Endothelial cell of umbilical vein (primary cell): ENCODE measurements at regions not wholly inside any gene's neighbourhood (a gene's known extent, or its start where the extent isn't known, plus 50 kb on each side); places are given as distances from the start of the nearest gene placed in this dataset.

Source experiments
- BruUV-seq: library from RNA; stranded (reverse); fragments of 400-500 nt; replicated peaks from 2 replicates; lab custom pipeline; 2021; lab: Mats Ljungman, UMichigan
- CTCF ChIA-PET: fragments of 300-600, 350-600 bp; sonication (Branson Sonifier 250); formaldehyde crosslinking; loops from one replicate; lab custom pipeline; 2021; ENCODE audit warnings: antibody characterized with exemption, inconsistent platforms; lab: Charles Lee
- POLR2A ChIA-PET: fragments of 300-600, 350-600 bp; sonication (Branson Sonifier 250); formaldehyde crosslinking; loops from one replicate; lab custom pipeline; 2021; ENCODE audit warnings: antibody characterized with exemption, inconsistent platforms; lab: Charles Lee
- DNase-seq: peaks from one replicate; pipeline ENCODE4 v3.0.0-alpha.2; 2011; ENCODE audit warnings: low read depth, low spot score
- FAIRE-seq: peaks from 2 replicates; lab custom pipeline; 2011; peaks lifted over from hg19 to GRCh38; lab: Jason Lieb, UNC
- H2AFZ ChIP-seq: 2 replicates; pipeline ENCODE4 v1.6.0; 2012; ENCODE audit warnings: low read depth, low read length, control low read depth, inconsistent platforms
- H3K27ac ChIP-seq: 2 replicates; pipeline ENCODE4 v1.5.1; 2011; ENCODE audit warnings: low read depth, mild to moderate bottlenecking, control low read depth, low read length, moderate library complexity; ENCODE audit not compliant: insufficient read depth
- H3K27me3 ChIP-seq, 2 experiments: 2 replicates each; pipeline versions ENCODE4 v1.6.0 to v1.6.1; 2011; ENCODE audit warnings: low read length in 2 of 2, mixed read lengths in 1 of 2; ENCODE audit not compliant: control insufficient read depth in 2 of 2, insufficient read depth in 2 of 2
- H3K36me3 ChIP-seq, 2 experiments: 2 replicates in 1 of 2; 3 replicates in 1 of 2; pipeline ENCODE4 v1.5.1; 2011; ENCODE audit warnings: low read length in 2 of 2, mild to moderate bottlenecking in 1 of 2, moderate library complexity in 1 of 2; ENCODE audit not compliant: control insufficient read depth in 2 of 2, insufficient read depth in 2 of 2; ENCODE audit errors: extremely low read depth in 1 of 2
- H3K4me1 ChIP-seq: 3 replicates; pipeline ENCODE4 v1.5.1; 2011; ENCODE audit warnings: mild to moderate bottlenecking, low read length; ENCODE audit not compliant: control insufficient read depth, insufficient read depth; ENCODE audit errors: extremely low read depth
- H3K4me2 ChIP-seq: 2 replicates; pipeline ENCODE4 v1.6.1; 2011; ENCODE audit warnings: low read length, control low read depth, mixed read lengths; ENCODE audit not compliant: insufficient read depth
- H3K4me3 ChIP-seq, 3 experiments: fragments of 200-600 bp in 1 of 3; sonication (generic), shearing (Covaris generic) in 1 of 3; replicated peaks in 1 of 3; 2 replicates each; pipeline ENCODE4 v1.5.1; 2011 to 2016; ENCODE audit warnings: control low read depth in 3 of 3, low read length in 3 of 3, mild to moderate bottlenecking in 2 of 3, inconsistent platforms in 1 of 3, low read depth in 1 of 3, moderate library complexity in 1 of 3; ENCODE audit not compliant: insufficient read depth in 1 of 3
- H3K79me2 ChIP-seq: 2 replicates; pipeline ENCODE4 v1.6.0; 2012; ENCODE audit warnings: low read length, inconsistent platforms; ENCODE audit not compliant: control insufficient read depth, insufficient read depth
- H3K9ac ChIP-seq: replicated peaks from 2 replicates; pipeline ENCODE3; 2011; ENCODE audit warnings: low read length, control low read depth; ENCODE audit not compliant: insufficient read depth; ENCODE audit errors: extremely low read depth
- H3K9me1 ChIP-seq: replicated peaks from 3 replicates; pipeline ENCODE4 v1.6.0; 2011; ENCODE audit warnings: mild to moderate bottlenecking, low read length; ENCODE audit not compliant: control insufficient read depth, insufficient read depth; ENCODE audit errors: extremely low read depth
- H3K9me3 ChIP-seq: replicated peaks from 2 replicates; pipeline ENCODE4 v1.5.1; 2012; ENCODE audit warnings: low read length, inconsistent platforms; ENCODE audit not compliant: control insufficient read depth, insufficient read depth
- H4K20me1 ChIP-seq: replicated peaks from 2 replicates; pipeline ENCODE3; 2011; ENCODE audit warnings: mild to moderate bottlenecking, low read length; ENCODE audit not compliant: control insufficient read depth, insufficient read depth; ENCODE audit errors: extremely low read depth
- EZH2 ChIP-seq: IDR thresholded peaks from 2 replicates; pipeline ENCODE4 v1.6.1; 2012; ENCODE audit warnings: borderline replicate concordance, low read depth, mild to moderate bottlenecking, moderate library complexity, low read length, inconsistent platforms; ENCODE audit not compliant: severe bottlenecking
- GATA2 ChIP-seq: IDR thresholded peaks from 2 replicates; pipeline ENCODE4 v1.7.0; 2011; ENCODE audit warnings: low read depth, mild to moderate bottlenecking, moderate library complexity, mixed read lengths, low read length; ENCODE audit not compliant: insufficient read length, insufficient read depth
- JUN ChIP-seq: IDR thresholded peaks from 2 replicates; pipeline ENCODE4 v1.6.1; 2011; ENCODE audit warnings: borderline replicate concordance, low read depth; ENCODE audit not compliant: insufficient read length, insufficient read depth
- MAX ChIP-seq: IDR thresholded peaks from 2 replicates; pipeline ENCODE4 v1.6.1; 2011; ENCODE audit not compliant: insufficient read depth, insufficient read length
- MYC ChIP-seq: IDR thresholded peaks from one replicate; pipeline ENCODE4 v1.6.1; 2011; ENCODE audit warnings: mild to moderate bottlenecking, low read depth, low read length
- POLR2AphosphoS5 ChIP-seq: IDR thresholded peaks from 2 replicates; pipeline ENCODE4 v1.6.1; 2012; ENCODE audit warnings: low read depth, mild to moderate bottlenecking, control low read depth, low read length, moderate library complexity; ENCODE audit not compliant: insufficient read depth
- dilution Hi-C: fragments of 300-500 bp; cut with MboI; formaldehyde crosslinking; loops from one replicate; pipeline ENCODE4 v1.15.0; 2019; ENCODE audit warnings: low sequenced_read_pairs; ENCODE audit not compliant: extremely low pct_ligation_motif_present
- intact Hi-C: fragments of 100-400 bp; cut with micrococcal nuclease; formaldehyde crosslinking; loops from one replicate; pipeline ENCODE4 v1.10.0; 2022
- TF ChIP-seq, protein P1 (sequence below), 2 donors: IDR thresholded peaks; 1 replicate in 1 of 2; 2 replicates in 1 of 2; pipeline ENCODE4 v1.5.1; 2011; ENCODE audit warnings: low read length in 2 of 2, mild to moderate bottlenecking in 2 of 2, moderate library complexity in 2 of 2, control low read depth in 1 of 2, inconsistent platforms in 1 of 2, low read depth in 1 of 2; ENCODE audit not compliant: insufficient read depth in 1 of 2; ENCODE audit errors: extremely low read depth in 1 of 2

GRCh38 chr2:40915651-40916050 lies 463.8 kb upstream of the SLC8A1 start:
- no peaks in the 10 kb centered on the region for H4K20me1 ChIP-seq
- H3K9me1 ChIP-seq = no peaks in the 10 kb centered on the region
- BruUV-seq = no TSS peak
- TF ChIP-seq, protein P1, sequence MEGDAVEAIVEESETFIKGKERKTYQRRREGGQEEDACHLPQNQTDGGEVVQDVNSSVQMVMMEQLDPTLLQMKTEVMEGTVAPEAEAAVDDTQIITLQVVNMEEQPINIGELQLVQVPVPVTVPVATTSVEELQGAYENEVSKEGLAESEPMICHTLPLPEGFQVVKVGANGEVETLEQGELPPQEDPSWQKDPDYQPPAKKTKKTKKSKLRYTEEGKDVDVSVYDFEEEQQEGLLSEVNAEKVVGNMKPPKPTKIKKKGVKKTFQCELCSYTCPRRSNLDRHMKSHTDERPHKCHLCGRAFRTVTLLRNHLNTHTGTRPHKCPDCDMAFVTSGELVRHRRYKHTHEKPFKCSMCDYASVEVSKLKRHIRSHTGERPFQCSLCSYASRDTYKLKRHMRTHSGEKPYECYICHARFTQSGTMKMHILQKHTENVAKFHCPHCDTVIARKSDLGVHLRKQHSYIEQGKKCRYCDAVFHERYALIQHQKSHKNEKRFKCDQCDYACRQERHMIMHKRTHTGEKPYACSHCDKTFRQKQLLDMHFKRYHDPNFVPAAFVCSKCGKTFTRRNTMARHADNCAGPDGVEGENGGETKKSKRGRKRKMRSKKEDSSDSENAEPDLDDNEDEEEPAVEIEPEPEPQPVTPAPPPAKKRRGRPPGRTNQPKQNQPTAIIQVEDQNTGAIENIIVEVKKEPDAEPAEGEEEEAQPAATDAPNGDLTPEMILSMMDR (IDR thresholded peaks at IDR 0.05; ENCODE audit: extremely low read depth in 1 of 2, insufficient read depth in 1 of 2, low read depth in 1 of 2, low read length in 2 of 2) = no peak
- TF ChIP-seq GATA2 (no peak), EZH2 (no peak), MYC (no peak), POLR2AphosphoS5 (no peak), JUN (no peak), MAX (no peak)
- POLR2A ChIA-PET = no interaction called here
- no peak overlapping the region for H3K4me2 ChIP-seq
- no peaks in the 10 kb centered on the region for H3K9me3 ChIP-seq
- no peaks in the 10 kb centered on the region for H3K36me3 ChIP-seq
- dilution Hi-C loops (no loop called here), intact Hi-C loops (no loop called here)
- FAIRE-seq (no peak), DNase-seq (no peak)
- H3K79me2 ChIP-seq = no peaks in the 10 kb centered on the region
- CTCF ChIA-PET = no interaction called here
- H3K4me3 ChIP-seq = no peak overlapping the region
- H2AFZ ChIP-seq = no peak overlapping the region
- no peaks in the 10 kb centered on the region for H3K4me1 ChIP-seq
- H3K27ac ChIP-seq = no peak overlapping the region
- H3K27me3 ChIP-seq = no peaks in the 10 kb centered on the region
- H3K9ac ChIP-seq = no peak overlapping the region
